HG03064 (cell line): ENCODE measurements at regions not wholly inside any gene's neighbourhood (a gene's known extent, or its start where the extent isn't known, plus 50 kb on each side); places are given as distances from the start of the nearest gene placed in this dataset.

Experiments used
- ATAC-seq: cut with Tn5 transposase; IDR thresholded peaks from one replicate; pipeline ENCODE4 v1.9.1; 2021; ENCODE audit warnings: low read depth; ENCODE audit not compliant: unreplicated experiment

- ATAC-seq = no peak
Measured at GRCh38 chr5:61817472-61818326, 485.6 kb downstream of the ZSWIM6 start.

GRCh38 chr5:61820836-61821235 lies 485.2 kb upstream of the KIF2A start:
- ATAC-seq = no peak

- ATAC-seq = no peak
Measured at GRCh38 chr5:61821561-61821960, 484.4 kb upstream of the KIF2A start.

- ATAC-seq = no peak
Measured at GRCh38 chr5:61822584-61822983, 483.4 kb upstream of the KIF2A start.

GRCh38 chr5:61823065-61823464 lies 482.9 kb upstream of the KIF2A start:
- ATAC-seq = no peak

- no peak for ATAC-seq
Measured at GRCh38 chr5:61823781-61824180, 482.2 kb upstream of the KIF2A start.

GRCh38 chr5:61824396-61824795 lies 481.6 kb upstream of the KIF2A start:
- ATAC-seq = no peak

- ATAC-seq = no peak
Measured at GRCh38 chr5:61827445-61827975, 478.5 kb upstream of the KIF2A start.

- no peak for ATAC-seq
Measured at GRCh38 chr5:61828856-61829255, 477.1 kb upstream of the KIF2A start.

GRCh38 chr5:61831736-61832135 lies 474.3 kb upstream of the KIF2A start:
- no peak for ATAC-seq

- no peak for ATAC-seq
Measured at GRCh38 chr5:61837788-61838187, 468.2 kb upstream of the KIF2A start.

- no peak for ATAC-seq
Measured at GRCh38 chr5:61840361-61840760, 465.6 kb upstream of the KIF2A start.

- ATAC-seq = no peak
Measured at GRCh38 chr5:61842840-61843239, 463.2 kb upstream of the KIF2A start.

- ATAC-seq = no peak
Measured at GRCh38 chr5:61850696-61851095, 455.3 kb upstream of the KIF2A start.

- no peak for ATAC-seq
Measured at GRCh38 chr5:61854531-61854930, 451.5 kb upstream of the KIF2A start.

GRCh38 chr5:61860978-61861377 lies 445.0 kb upstream of the KIF2A start:
- ATAC-seq = no peak

GRCh38 chr5:61866930-61867329 lies 439.1 kb upstream of the KIF2A start:
- peak; percentile 83 for ATAC-seq

GRCh38 chr5:61869333-61869732 lies 436.7 kb upstream of the KIF2A start:
- ATAC-seq = no peak

- no peak for ATAC-seq
Measured at GRCh38 chr5:61878471-61878870, 427.5 kb upstream of the KIF2A start.

- ATAC-seq = no peak
Measured at GRCh38 chr5:61881821-61882487, 424.1 kb upstream of the KIF2A start.

GRCh38 chr5:61882901-61883500 lies 423.0 kb upstream of the KIF2A start:
- ATAC-seq = no peak
